ENCODE measurements at regions not wholly inside any gene's neighbourhood (a gene's known extent, or its start where the extent isn't known, plus 50 kb on each side); places are given as distances from the start of the nearest gene placed in this dataset.

GRCh38 chr14:40684328-40684727, 922.3 kb upstream of the LRFN5 start:
- H2BK120ac ChIP-seq (ENCODE audit: low read depth, low read length, poor library complexity, severe bottlenecking): no peak overlapping the region
- no peak overlapping the region for H2AK5ac ChIP-seq (ENCODE audit: insufficient read length, low read length)
- H3K9me3 ChIP-seq (ENCODE audit: control insufficient read depth, low read depth, low read length): no peaks in the 10 kb centered on the region
- H2BK20ac ChIP-seq (ENCODE audit: low read depth, low read length, poor library complexity, severe bottlenecking): no peak overlapping the region
- no peak overlapping the region for H2BK15ac ChIP-seq (ENCODE audit: low read depth, low read length)
- no peak overlapping the region for H3K27ac Mint-ChIP-seq
- no peak for DNase-seq
- H3K27ac ChIP-seq (ENCODE audit: insufficient read length, low read depth, low read length): no peak overlapping the region
- H4K91ac ChIP-seq (ENCODE audit: insufficient read length, low read depth, low read length): no peak overlapping the region
- WGBS (ENCODE audit: extremely low coverage, insufficient read length, low lambda C conversion rate): no CpG with 5 or more reads among the region's 1 CpG
- H2AFZ ChIP-seq (ENCODE audit: low read length): no peak overlapping the region
- no peak for TF ChIP-seq CTCF (conservative IDR thresholded peaks at IDR 0.05)
- H3K4me1 Mint-ChIP-seq: peaks cover 5% of the 10 kb centered on the region in 2 experiments
- no peak overlapping the region for H4K8ac ChIP-seq (replicated peaks; ENCODE audit: insufficient read length, low read depth, low read length)
- no peaks in the 10 kb centered on the region for H3K79me1 ChIP-seq (ENCODE audit: insufficient read depth, low read depth, low read length, poor library complexity, severe bottlenecking)
- H3K79me2 ChIP-seq (ENCODE audit: insufficient read depth, low read length): no peaks in the 10 kb centered on the region
- no peaks in the 10 kb centered on the region for H3K27me3 ChIP-seq (ENCODE audit: insufficient read depth, low read length)
- no peaks in the 10 kb centered on the region for H4K20me1 ChIP-seq (ENCODE audit: control insufficient read depth, insufficient read depth, insufficient read length)
- H4K5ac ChIP-seq (ENCODE audit: insufficient read length, low read depth, low read length): no peak overlapping the region
- no peak overlapping the region for H3T11ph ChIP-seq (ENCODE audit: low read length)
- no peak overlapping the region for H3K14ac ChIP-seq (ENCODE audit: insufficient read depth, low read length)
- no peaks in the 10 kb centered on the region for H3K4me1 ChIP-seq (ENCODE audit: insufficient read depth, low read length)
- peaks cover 0 to 4% of the 10 kb centered on the region in 2 experiments; a peak in 1 of 5 replicates for H3K9me3 Mint-ChIP-seq
- no peaks in the 10 kb centered on the region for H3K27me3 Mint-ChIP-seq (ENCODE audit: low read depth)
- H3K23me2 ChIP-seq (ENCODE audit: insufficient read length, low read depth, low read length, poor library complexity, severe bottlenecking): no peaks in the 10 kb centered on the region
- H2BK12ac ChIP-seq (ENCODE audit: insufficient read length, low read depth, low read length): no peak overlapping the region
- no peak overlapping the region for H3K4ac ChIP-seq (ENCODE audit: low read depth, low read length)
- no peak overlapping the region for H3K56ac ChIP-seq (ENCODE audit: insufficient read length, low read depth, low read length)
- no peak overlapping the region for H3K23ac ChIP-seq (ENCODE audit: insufficient read length, low read depth, low read length)
- H3K4me2 ChIP-seq (ENCODE audit: insufficient read depth, insufficient read length, low read length): no peak overlapping the region
- peaks cover 0 to 4% (median 0%) of the 10 kb centered on the region in 3 experiments; a peak in 2 of 7 replicates for H3K36me3 Mint-ChIP-seq (ENCODE audit: insufficient read depth in 1 of 3, low read depth in 3 of 3)
- H2BK5ac ChIP-seq (ENCODE audit: insufficient read length, low read length): no peak overlapping the region
- H3K18ac ChIP-seq (ENCODE audit: insufficient read length, low read depth, low read length): no peak overlapping the region
- H3K9ac ChIP-seq (ENCODE audit: extremely low read depth, insufficient read length, low read length): no peak overlapping the region
- no peak overlapping the region for H3K4me3 Mint-ChIP-seq
